H9 (cell line): ENCODE measurements at regions not wholly inside any gene's neighbourhood (a gene's known extent, or its start where the extent isn't known, plus 50 kb on each side); places are given as distances from the start of the nearest gene placed in this dataset.

Experiments used
- DNase-seq: peaks from one replicate; pipeline ENCODE4 v3.0.0-alpha.2; 2017
- H2AFZ ChIP-seq: one replicate; pipeline ENCODE4 v1.6.1; 2013; ENCODE audit warnings: mild to moderate bottlenecking, low read length, control low read depth, moderate library complexity
- H2AK5ac ChIP-seq: 2 replicates; pipeline ENCODE4 v1.6.1; 2013; ENCODE audit warnings: low read length, control low read depth, mixed read lengths; ENCODE audit not compliant: insufficient read length
- H2BK120ac ChIP-seq: one replicate; pipeline ENCODE4 v1.6.1; 2013; ENCODE audit warnings: low read depth, mild to moderate bottlenecking, low read length, control low read depth, inconsistent platforms; ENCODE audit not compliant: poor library complexity, severe bottlenecking
- H2BK12ac ChIP-seq: 2 replicates; pipeline ENCODE4 v1.6.1; 2013; ENCODE audit warnings: low read length, control low read depth, mixed read lengths, low read depth; ENCODE audit not compliant: insufficient read length
- H2BK15ac ChIP-seq: 2 replicates; pipeline ENCODE4 v1.6.1; 2013; ENCODE audit warnings: low read depth, low read length, control low read depth
- H2BK20ac ChIP-seq: one replicate; pipeline ENCODE4 v1.6.1; 2013; ENCODE audit warnings: low read depth, mild to moderate bottlenecking, low read length, control low read depth, inconsistent platforms; ENCODE audit not compliant: poor library complexity, severe bottlenecking
- H2BK5ac ChIP-seq: 2 replicates; pipeline ENCODE4 v1.6.1; 2013; ENCODE audit warnings: low read length, control low read depth, mixed read lengths; ENCODE audit not compliant: insufficient read length
- H3K14ac ChIP-seq: 2 replicates; pipeline ENCODE4 v1.6.1; 2013; ENCODE audit warnings: low read length, control low read depth; ENCODE audit not compliant: insufficient read depth
- H3K18ac ChIP-seq: 2 replicates; pipeline ENCODE4 v1.6.1; 2013; ENCODE audit warnings: low read depth, mild to moderate bottlenecking, mixed read lengths, low read length, control low read depth; ENCODE audit not compliant: insufficient read length
- H3K23ac ChIP-seq: 2 replicates; pipeline ENCODE4 v1.6.1; 2013; ENCODE audit warnings: low read length, control low read depth, mixed read lengths, low read depth; ENCODE audit not compliant: insufficient read length
- H3K23me2 ChIP-seq: 2 replicates; pipeline ENCODE4 v1.6.1; 2013; ENCODE audit warnings: low read depth, mild to moderate bottlenecking, mixed read lengths, low read length, control low read depth; ENCODE audit not compliant: insufficient read length, poor library complexity, severe bottlenecking
- H3K27ac ChIP-seq: 2 replicates; pipeline ENCODE4 v1.5.1; 2013; ENCODE audit warnings: low read length, control low read depth, mixed read lengths, low read depth; ENCODE audit not compliant: insufficient read length
- H3K27me3 ChIP-seq: 2 replicates; pipeline ENCODE4 v1.6.1; 2013; ENCODE audit warnings: low read length, control low read depth, inconsistent platforms; ENCODE audit not compliant: insufficient read depth
- H3K4ac ChIP-seq: 2 replicates; pipeline ENCODE4 v1.6.1; 2013; ENCODE audit warnings: low read depth, mild to moderate bottlenecking, control low read depth, inconsistent platforms, low read length, moderate library complexity
- H3K4me1 ChIP-seq: 2 replicates; pipeline ENCODE4 v1.6.1; 2013; ENCODE audit warnings: low read length, control low read depth, inconsistent platforms; ENCODE audit not compliant: insufficient read depth
- H3K4me2 ChIP-seq: 2 replicates; pipeline ENCODE4 v1.6.1; 2013; ENCODE audit warnings: low read length, control low read depth, mixed read lengths; ENCODE audit not compliant: insufficient read length, insufficient read depth
- H3K56ac ChIP-seq: 2 replicates; pipeline ENCODE4 v1.6.1; 2013; ENCODE audit warnings: low read depth, mild to moderate bottlenecking, mixed read lengths, low read length, control low read depth; ENCODE audit not compliant: insufficient read length
- H3K79me1 ChIP-seq: 2 replicates; pipeline ENCODE4 v1.6.1; 2013; ENCODE audit warnings: low read depth, mild to moderate bottlenecking, moderate library complexity, low read length, control low read depth, inconsistent platforms; ENCODE audit not compliant: insufficient read depth, poor library complexity, severe bottlenecking
- H3K79me2 ChIP-seq: 2 replicates; pipeline ENCODE4 v1.6.1; 2013; ENCODE audit warnings: low read length, control low read depth, inconsistent platforms; ENCODE audit not compliant: insufficient read depth
- H3K9ac ChIP-seq: 2 replicates; pipeline ENCODE4 v1.6.1; 2013; ENCODE audit warnings: low read length, control low read depth, mixed read lengths; ENCODE audit not compliant: insufficient read length; ENCODE audit errors: extremely low read depth
- H3K9me3 ChIP-seq: one replicate; pipeline ENCODE4 v1.6.1; 2013; ENCODE audit warnings: low read depth, low read length, inconsistent platforms; ENCODE audit not compliant: control insufficient read depth
- H3T11ph ChIP-seq: one replicate; pipeline ENCODE4 v1.6.1; 2013; ENCODE audit warnings: mild to moderate bottlenecking, low read length, control low read depth, inconsistent platforms
- H4K20me1 ChIP-seq: one replicate; pipeline ENCODE4 v1.6.1; 2013; ENCODE audit not compliant: control insufficient read depth, insufficient read length, insufficient read depth
- H4K5ac ChIP-seq: 2 replicates; pipeline ENCODE4 v1.6.1; 2013; ENCODE audit warnings: low read depth, mild to moderate bottlenecking, mixed read lengths, low read length, control low read depth; ENCODE audit not compliant: insufficient read length
- H4K8ac ChIP-seq: replicated peaks from 2 replicates; pipeline ENCODE4 v1.6.1; 2013; ENCODE audit warnings: low read length, control low read depth, mixed read lengths, low read depth; ENCODE audit not compliant: insufficient read length
- H4K91ac ChIP-seq: 2 replicates; pipeline ENCODE4 v1.6.1; 2013; ENCODE audit warnings: low read depth, mild to moderate bottlenecking, moderate library complexity, mixed read lengths, low read length, control low read depth; ENCODE audit not compliant: insufficient read length
- H3K27ac Mint-ChIP-seq, 3 experiments: 2 replicates in 2 of 3; 3 replicates in 1 of 3; pipeline ENCODE4 v1.8.0; 2020 to 2021; ENCODE audit warnings: mixed read lengths in 3 of 3, mild to moderate bottlenecking in 1 of 3, moderate library complexity in 1 of 3
- H3K27me3 Mint-ChIP-seq: 2 replicates; pipeline ENCODE4 v1.8.0; 2021; ENCODE audit warnings: low read depth, mild to moderate bottlenecking, moderate library complexity, mixed read lengths
- H3K36me3 Mint-ChIP-seq, 3 experiments: 2 replicates in 2 of 3; 3 replicates in 1 of 3; pipeline ENCODE4 v1.8.0; 2020 to 2021; ENCODE audit warnings: low read depth in 3 of 3, mixed read lengths in 3 of 3; ENCODE audit not compliant: insufficient read depth in 1 of 3
- H3K4me1 Mint-ChIP-seq, 2 experiments: 2 replicates each; pipeline ENCODE4 v1.8.0; 2020; ENCODE audit warnings: mixed read lengths in 2 of 2
- H3K4me3 Mint-ChIP-seq, 2 experiments: 2 replicates in 1 of 2; 3 replicates in 1 of 2; pipeline ENCODE4 v1.8.0; 2020 to 2021; ENCODE audit warnings: mild to moderate bottlenecking in 2 of 2, mixed read lengths in 2 of 2, moderate library complexity in 1 of 2
- H3K9me3 Mint-ChIP-seq, 2 experiments: 2 replicates in 1 of 2; 3 replicates in 1 of 2; pipeline ENCODE4 v1.8.0; 2020; ENCODE audit warnings: mild to moderate bottlenecking in 2 of 2, mixed read lengths in 2 of 2, moderate library complexity in 1 of 2
- CTCF ChIP-seq: fragments of 200-600 bp; sonication (generic); conservative IDR thresholded peaks from 3 replicates; pipeline ENCODE4 v1.8.0; 2021; ENCODE audit warnings: antibody characterized with exemption, mild to moderate bottlenecking
- WGBS: extraction: QIAGEN DNeasy Blood & Tissue Kit; methylation state at CpG from one replicate; pipeline ENCODE4 v1.1.7; 2013; ENCODE audit warnings: missing lambda C conversion rate, low lambda C conversion rate, mixed read lengths; ENCODE audit not compliant: insufficient read length; ENCODE audit errors: extremely low coverage; 5-methylcytosine and 5-hydroxymethylcytosine counted together

- H4K20me1 ChIP-seq, result no peaks in the 10 kb centered on the region
- no peak overlapping the region for H4K8ac ChIP-seq
- no peak overlapping the region for H3K14ac ChIP-seq
- H2BK15ac ChIP-seq, result no peak overlapping the region
- H3K4me2 ChIP-seq, result no peak overlapping the region
- H3T11ph ChIP-seq, result no peak overlapping the region
- H3K36me3 Mint-ChIP-seq, result no peaks in the 10 kb centered on the region
- H4K5ac ChIP-seq, result no peak overlapping the region
- no peak overlapping the region for H2BK5ac ChIP-seq
- peak overlapping the region; percentile 45 for H2AFZ ChIP-seq
- no peaks in the 10 kb centered on the region for H3K79me1 ChIP-seq
- no peak overlapping the region for H3K9ac ChIP-seq
- peaks cover 13% of the 10 kb centered on the region for H3K4me1 ChIP-seq
- H3K9me3 Mint-ChIP-seq, result no peaks in the 10 kb centered on the region
- H3K4ac ChIP-seq, result no peak overlapping the region
- no peak overlapping the region for H3K4me3 Mint-ChIP-seq
- H2BK20ac ChIP-seq, result no peak overlapping the region
- H3K27ac ChIP-seq, result no peak overlapping the region
- DNase-seq, result no peak
- H2BK12ac ChIP-seq, result no peak overlapping the region
- no peaks in the 10 kb centered on the region for H3K27me3 Mint-ChIP-seq
- no peak overlapping the region for H2BK120ac ChIP-seq
- H2AK5ac ChIP-seq, result no peak overlapping the region
- H3K18ac ChIP-seq, result no peak overlapping the region
- H3K23ac ChIP-seq, result no peak overlapping the region
- peaks cover 4% of the 10 kb centered on the region for H3K23me2 ChIP-seq
- H3K56ac ChIP-seq, result no peak overlapping the region
- no peak for TF ChIP-seq CTCF
- no peaks in the 10 kb centered on the region for H3K27me3 ChIP-seq
- H4K91ac ChIP-seq, result no peak overlapping the region
- no CpG with 5 or more reads among the region's 3 CpGs for WGBS
- no peaks in the 10 kb centered on the region for H3K9me3 ChIP-seq
- H3K4me1 Mint-ChIP-seq, result peaks cover 63 to 68% of the 10 kb centered on the region in 2 experiments
- no peak overlapping the region; a peak in 1 of 7 replicates for H3K27ac Mint-ChIP-seq
- H3K79me2 ChIP-seq, result no peaks in the 10 kb centered on the region
Measured at GRCh38 chr5:157923765-157924164, 64.8 kb upstream of the CLINT1 start.
